ENCODE measurements at regions not wholly inside any gene's neighbourhood (a gene's known extent, or its start where the extent isn't known, plus 50 kb on each side); places are given as distances from the start of the nearest gene placed in this dataset.
A peak's percentile ranks its signal among the peaks of the same experiment; 100 is the strongest.

DNA sequence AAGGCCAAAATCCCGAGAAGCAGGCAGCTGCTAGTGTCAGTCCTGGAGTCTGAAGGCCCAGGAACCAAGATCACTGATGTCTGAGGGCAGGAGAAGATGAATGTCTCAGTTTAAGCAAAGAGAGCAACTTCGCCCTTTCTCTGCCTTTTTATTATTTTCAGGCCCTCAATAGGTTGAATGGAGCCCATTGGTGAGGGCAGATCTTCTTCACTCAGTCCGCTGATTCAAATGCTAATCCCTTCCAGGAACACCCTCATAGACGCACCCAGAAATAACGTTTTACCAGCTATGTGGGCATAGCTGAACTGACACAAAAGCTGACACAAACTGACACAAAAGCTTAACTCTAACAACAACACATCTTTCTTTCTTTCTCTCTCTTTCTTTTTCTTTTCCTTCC is 78.0 kb upstream of the KCNJ3 start:
- Histone ChIP-seq H3K36me3 (ENCODE audit: low read depth, missing control alignments) (no peaks in the 10 kb centered on the region), H3K27me3 (no peaks in the 10 kb centered on the region), H3K9me3 (no peaks in the 10 kb centered on the region), H3K4me1 (no peaks in the 10 kb centered on the region), H3K27ac (no peak overlapping the region), H3K4me3 (no peak overlapping the region)
- intact Hi-C loops (cut with DNase I; ENCODE audit: low total_unique reads) = no loop called here
- WGBS, 2 donors = 56 to 72% methylated on average over 5 of the region's 5 CpGs
- DNase-seq = no peak
- no peak for TF ChIP-seq POLR2A (IDR thresholded peaks at IDR 0.05)
- TF ChIP-seq, protein P1, sequence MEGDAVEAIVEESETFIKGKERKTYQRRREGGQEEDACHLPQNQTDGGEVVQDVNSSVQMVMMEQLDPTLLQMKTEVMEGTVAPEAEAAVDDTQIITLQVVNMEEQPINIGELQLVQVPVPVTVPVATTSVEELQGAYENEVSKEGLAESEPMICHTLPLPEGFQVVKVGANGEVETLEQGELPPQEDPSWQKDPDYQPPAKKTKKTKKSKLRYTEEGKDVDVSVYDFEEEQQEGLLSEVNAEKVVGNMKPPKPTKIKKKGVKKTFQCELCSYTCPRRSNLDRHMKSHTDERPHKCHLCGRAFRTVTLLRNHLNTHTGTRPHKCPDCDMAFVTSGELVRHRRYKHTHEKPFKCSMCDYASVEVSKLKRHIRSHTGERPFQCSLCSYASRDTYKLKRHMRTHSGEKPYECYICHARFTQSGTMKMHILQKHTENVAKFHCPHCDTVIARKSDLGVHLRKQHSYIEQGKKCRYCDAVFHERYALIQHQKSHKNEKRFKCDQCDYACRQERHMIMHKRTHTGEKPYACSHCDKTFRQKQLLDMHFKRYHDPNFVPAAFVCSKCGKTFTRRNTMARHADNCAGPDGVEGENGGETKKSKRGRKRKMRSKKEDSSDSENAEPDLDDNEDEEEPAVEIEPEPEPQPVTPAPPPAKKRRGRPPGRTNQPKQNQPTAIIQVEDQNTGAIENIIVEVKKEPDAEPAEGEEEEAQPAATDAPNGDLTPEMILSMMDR (IDR thresholded peaks at IDR 0.05) = no peak

DNA sequence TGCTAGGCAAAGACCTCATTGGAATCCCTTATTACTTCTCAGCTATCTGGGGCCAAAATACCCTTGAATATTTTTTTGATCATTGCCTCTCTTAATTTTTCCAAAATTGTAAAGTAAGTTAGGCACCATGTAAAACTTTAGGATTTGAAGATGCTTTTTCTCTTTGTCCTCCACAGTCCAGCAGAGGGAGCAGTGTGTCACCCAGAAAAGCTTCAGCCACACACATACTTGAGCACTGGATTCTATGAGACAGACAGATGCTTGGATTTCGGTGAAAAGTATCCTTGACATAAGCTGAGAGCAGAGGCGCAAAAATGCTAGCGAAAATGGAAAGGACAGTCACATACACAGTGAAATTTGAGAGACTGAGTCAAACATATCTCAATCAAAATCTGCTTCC is 74.7 kb upstream of the KCNJ3 start:
- no peak overlapping the region for H3K4me3 ChIP-seq
- peak; percentile 73 for DNase-seq
- intact Hi-C loops (cut with DNase I; ENCODE audit: low total_unique reads) = no loop called here
- H3K36me3 ChIP-seq (ENCODE audit: low read depth, missing control alignments) = no peaks in the 10 kb centered on the region
- H3K4me1 ChIP-seq = no peaks in the 10 kb centered on the region
- no peaks in the 10 kb centered on the region for H3K27me3 ChIP-seq
- TF ChIP-seq POLR2A (IDR thresholded peaks at IDR 0.05) = no peak
- TF ChIP-seq, protein P1 (IDR thresholded peaks at IDR 0.05) = peak; percentile 29 to 58 (median 58)
- no peak overlapping the region for H3K27ac ChIP-seq
- 60 to 62% methylated on average over 3 of the region's 3 CpGs for WGBS, 2 donors
- H3K9me3 ChIP-seq = no peaks in the 10 kb centered on the region

DNA sequence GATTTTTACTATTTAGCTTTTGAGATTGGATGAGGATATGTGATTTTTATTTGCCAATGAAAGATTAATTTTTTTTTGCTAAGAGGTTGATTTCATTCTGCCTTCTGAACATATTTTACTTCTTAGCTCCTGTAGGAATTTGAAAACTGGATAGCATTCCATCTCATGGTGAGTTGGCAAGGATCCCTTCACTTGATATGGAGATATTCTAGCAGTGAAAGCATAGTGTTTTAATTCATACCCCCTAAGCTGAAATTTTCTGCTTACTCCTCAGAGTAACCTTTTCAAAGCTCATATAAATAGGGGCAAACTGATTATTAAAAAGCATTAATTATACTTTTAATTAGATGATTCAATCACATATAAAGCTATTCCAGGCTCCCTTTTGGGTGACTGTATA is 61.0 kb upstream of the KCNJ3 start:
- Histone ChIP-seq H3K27me3 (no peaks in the 10 kb centered on the region), H3K4me3 (no peak overlapping the region), H3K27ac (no peak overlapping the region), H3K9me3 (no peaks in the 10 kb centered on the region), H3K4me1 (no peaks in the 10 kb centered on the region), H3K36me3 (ENCODE audit: low read depth, missing control alignments) (no peaks in the 10 kb centered on the region)
- DNase-seq = no peak
- intact Hi-C loops (cut with DNase I; ENCODE audit: low total_unique reads) = no loop called here
- TF ChIP-seq POLR2A (IDR thresholded peaks at IDR 0.05) = no peak
- TF ChIP-seq, protein P1 (IDR thresholded peaks at IDR 0.05) = no peak

DNA sequence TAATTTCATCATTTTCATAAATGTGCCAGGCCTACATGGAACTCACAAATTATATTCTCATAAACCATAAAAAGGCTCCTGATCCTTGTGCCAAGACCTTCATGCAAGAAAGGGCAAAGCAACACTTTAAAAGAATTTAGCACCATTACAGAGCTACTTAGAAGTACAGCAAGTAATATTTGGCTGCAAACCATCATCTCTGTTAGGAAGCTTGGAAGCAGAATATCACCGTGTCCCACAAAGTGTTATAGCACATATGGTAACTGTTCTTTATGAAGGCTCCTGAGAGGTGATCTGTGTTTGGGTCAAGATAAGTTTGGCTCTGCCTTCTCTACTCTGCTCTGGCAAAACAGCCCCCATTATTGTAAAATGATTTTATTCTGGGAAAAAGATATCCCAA is 59.7 kb upstream of the KCNJ3 start:
- Histone ChIP-seq H3K36me3 (ENCODE audit: low read depth, missing control alignments) (no peaks in the 10 kb centered on the region), H3K4me1 (no peaks in the 10 kb centered on the region), H3K4me3 (no peak overlapping the region), H3K27ac (no peak overlapping the region), H3K9me3 (no peaks in the 10 kb centered on the region), H3K27me3 (no peaks in the 10 kb centered on the region)
- WGBS, 2 donors = 42 to 63% methylated on average over 1 of the region's 1 CpG
- DNase-seq = no peak
- TF ChIP-seq, protein P1 (IDR thresholded peaks at IDR 0.05) = no peak
- no peak for TF ChIP-seq POLR2A (IDR thresholded peaks at IDR 0.05)
- intact Hi-C loops (cut with DNase I; ENCODE audit: low total_unique reads) = no loop called here

DNA sequence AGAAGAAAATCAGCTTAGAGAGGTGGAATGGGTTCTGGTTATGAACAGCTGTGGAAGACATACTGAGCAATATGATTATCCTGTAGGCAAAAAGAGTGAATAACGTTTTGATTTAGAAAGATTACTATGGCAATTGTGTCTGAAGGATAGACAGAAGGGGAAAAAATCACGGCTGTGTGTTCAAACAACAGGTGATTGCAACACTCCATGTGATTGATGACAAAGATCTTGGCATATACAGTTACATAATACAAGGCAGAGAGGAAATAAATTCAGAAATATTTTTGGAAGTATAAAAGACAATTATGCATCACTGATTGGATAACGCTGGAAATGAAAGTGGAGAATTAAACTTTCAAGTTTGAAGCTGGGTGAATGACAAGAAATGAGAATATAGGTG is 58.5 kb upstream of the KCNJ3 start:
- Histone ChIP-seq H3K27ac (no peak overlapping the region), H3K36me3 (ENCODE audit: low read depth, missing control alignments) (no peaks in the 10 kb centered on the region), H3K27me3 (no peaks in the 10 kb centered on the region), H3K4me3 (no peak overlapping the region), H3K4me1 (no peaks in the 10 kb centered on the region), H3K9me3 (no peaks in the 10 kb centered on the region)
- TF ChIP-seq POLR2A (IDR thresholded peaks at IDR 0.05) = no peak
- TF ChIP-seq, protein P1 (IDR thresholded peaks at IDR 0.05) = no peak
- no peak for DNase-seq
- 75 to 79% methylated on average over 3 of the region's 3 CpGs for WGBS, 2 donors
- intact Hi-C loops (cut with DNase I; ENCODE audit: low total_unique reads) = no loop called here

Small RNA genes in the stretch of these regions (small RNA-seq; reads per million reads assigned to genes)
- gene RNA5SP107 = 0 reads per million in 2 donors
